ENCODE measurements at regions not wholly inside any gene's neighbourhood (a gene's known extent, or its start where the extent isn't known, plus 50 kb on each side); places are given as distances from the start of the nearest gene placed in this dataset.

DNA sequence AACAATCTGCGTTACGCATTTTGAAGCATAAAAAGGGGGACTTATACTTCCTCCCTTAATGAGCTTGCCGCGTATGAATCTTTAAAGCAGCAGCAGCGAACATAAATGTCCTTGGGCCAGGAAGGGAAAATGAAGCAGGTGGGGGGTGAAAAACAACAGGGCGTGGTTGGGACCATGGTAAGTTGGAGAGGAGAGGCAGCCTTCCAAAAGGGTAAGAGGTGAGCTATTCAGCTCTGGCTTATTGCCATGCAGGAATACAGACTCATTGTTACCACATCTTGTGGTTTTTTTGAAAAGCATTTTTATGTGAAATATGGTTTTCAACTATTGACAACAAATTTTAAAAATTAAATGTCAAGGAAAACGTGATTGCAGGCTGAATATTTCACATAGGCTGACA lies 710.7 kb upstream of the FAM241A start:
- H3K56ac ChIP-seq (replicated peaks; ENCODE audit: insufficient read length, low read depth, low read length) = no peak overlapping the region
- 86% methylated on average over 5 of the region's 7 CpGs; no CpG with 5 or more reads in 1 of the 2 experiments for WGBS, 2 experiments (ENCODE audit: extremely low coverage in 1 of 2, insufficient coverage in 1 of 2, insufficient read length in 1 of 2, insufficient replicate concordance in 2 of 2, low coverage in 1 of 2, low lambda C conversion rate in 2 of 2, missing lambda C conversion rate in 1 of 2)
- no peak overlapping the region for H3K4me2 ChIP-seq (ENCODE audit: insufficient read depth in 1 of 2, low read depth in 2 of 2, low read length in 2 of 2)
- DNase-seq (ENCODE audit: low read depth in 1 of 2, low spot score in 2 of 2) (no peak), FAIRE-seq (no peak)
- H2BK5ac ChIP-seq (ENCODE audit: low read depth, low read length) = no peak overlapping the region
- H2BK120ac ChIP-seq (replicated peaks; ENCODE audit: low read depth, low read length) = no peak overlapping the region
- H3K79me1 ChIP-seq (ENCODE audit: low read depth, low read length) = no peaks in the 10 kb centered on the region
- no peak overlapping the region for H3K4ac ChIP-seq (replicated peaks; ENCODE audit: insufficient read length, low read depth, low read length)
- no peak overlapping the region for H3K27ac ChIP-seq (ENCODE audit: low read depth, low read length)
- CTCF ChIA-PET (ENCODE audit: partially characterized antibody) = interaction anchor here (1.2 kb wide), 1 partner anchor 298 kb away, joined by 3 read pairs; no protein-coding TSS in a partner anchor
- no peak overlapping the region for H3K4me3 ChIP-seq (ENCODE audit: extremely low read depth in 1 of 4, insufficient read depth in 2 of 4, low read depth in 3 of 4, low read length in 4 of 4)
- TF ChIP-seq JUN (IDR thresholded peaks at IDR 0.05; ENCODE audit: low read depth, low read length) (no peak), BCL11A (IDR thresholded peaks at IDR 0.05; ENCODE audit: low read depth in 2 of 2, low read length in 2 of 2) (no peak), TAF7 (optimal IDR thresholded peaks at IDR 0.05; ENCODE audit: borderline replicate concordance, low read depth, low read length) (no peak), CBX8 (IDR thresholded peaks at IDR 0.05; ENCODE audit: borderline replicate concordance, low read depth, low read length) (no peak)
- TF ChIP-seq, protein P1, sequence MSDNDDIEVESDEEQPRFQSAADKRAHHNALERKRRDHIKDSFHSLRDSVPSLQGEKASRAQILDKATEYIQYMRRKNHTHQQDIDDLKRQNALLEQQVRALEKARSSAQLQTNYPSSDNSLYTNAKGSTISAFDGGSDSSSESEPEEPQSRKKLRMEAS (IDR thresholded peaks at IDR 0.05) = no peak
- H4K91ac ChIP-seq (replicated peaks; ENCODE audit: insufficient read length, low read length) = no peak overlapping the region
- no peak overlapping the region for H3K23ac ChIP-seq (ENCODE audit: insufficient read length)
- H3K4me1 ChIP-seq (replicated peaks in 1 of 4; ENCODE audit: control insufficient read depth in 3 of 4, insufficient read depth in 4 of 4, low read length in 3 of 4) = no peaks in the 10 kb centered on the region
- H3K9ac ChIP-seq (replicated peaks in 1 of 4; ENCODE audit: extremely low read depth in 1 of 4, low read depth in 3 of 4, low read length in 3 of 4) = no peak overlapping the region
- no peaks in the 10 kb centered on the region for H3K27me3 ChIP-seq (replicated peaks in 1 of 4; ENCODE audit: control insufficient read depth in 3 of 4, extremely low read depth in 1 of 4, insufficient read depth in 3 of 4, low read length in 3 of 4)
- no peaks in the 10 kb centered on the region for H3K9me3 ChIP-seq (ENCODE audit: insufficient read depth in 2 of 2, low read depth in 1 of 2, low read length in 1 of 2)
- POLR2A ChIA-PET (ENCODE audit: partially characterized antibody) = no interaction called here
- no peak overlapping the region for H3K14ac ChIP-seq (ENCODE audit: insufficient read length)
- no peak overlapping the region for H4K8ac ChIP-seq (ENCODE audit: extremely low read depth, insufficient read depth, low read length)
- no peaks in the 10 kb centered on the region for H3K23me2 ChIP-seq (ENCODE audit: low read depth, low read length)
- no peak overlapping the region for H2AFZ ChIP-seq (ENCODE audit: low read length)
- H3K36me3 ChIP-seq (ENCODE audit: control insufficient read depth in 2 of 4, insufficient read depth in 4 of 4, low read length in 3 of 4) = no peaks in the 10 kb centered on the region
- no peaks in the 10 kb centered on the region for H4K20me1 ChIP-seq (replicated peaks in 1 of 2; ENCODE audit: control insufficient read depth in 1 of 2, insufficient read depth in 2 of 2, low read length in 2 of 2)
- no peak overlapping the region for H2BK15ac ChIP-seq (ENCODE audit: low read length)
- H2AK5ac ChIP-seq (ENCODE audit: low read depth, low read length) = no peak overlapping the region
- no peaks in the 10 kb centered on the region for H3K79me2 ChIP-seq (ENCODE audit: control insufficient read depth in 1 of 2, insufficient read depth in 2 of 2, low read length in 2 of 2)
- no peak overlapping the region for H2BK12ac ChIP-seq (ENCODE audit: low read depth, low read length)
- H3K18ac ChIP-seq (ENCODE audit: extremely low read depth, low read length) = no peak overlapping the region
- no peak overlapping the region for H2BK20ac ChIP-seq (ENCODE audit: low read length)
- no peak overlapping the region for H4K5ac ChIP-seq (ENCODE audit: insufficient read length, low read depth, low read length)
